GM12878 (cell line): ENCODE measurements at regions not wholly inside any gene's neighbourhood (a gene's known extent, or its start where the extent isn't known, plus 50 kb on each side); places are given as distances from the start of the nearest gene placed in this dataset.
"Not testable (repeated sequence)": the region's sequence is repeated elsewhere in the genome, so short reads cannot be mapped to it uniquely, and the experiment has no call there.

ENCODE experiments used
- ASH2L ChIP-seq: fragments of 300-600, 200-600 bp; sonication (generic); IDR thresholded peaks from 2 replicates; pipeline ENCODE4 v1.6.1; 2017; ENCODE audit warnings: low read depth, mild to moderate bottlenecking, borderline replicate concordance
- CREM ChIP-seq: IDR thresholded peaks from 2 replicates; pipeline ENCODE4 v1.6.1; 2014; ENCODE audit warnings: antibody characterized with exemption, low read depth
- EGR1 ChIP-seq, 2 experiments: IDR thresholded peaks; 1 replicate in 1 of 2; 2 replicates in 1 of 2; pipeline ENCODE4 v1.6.1; 2011 to 2012; ENCODE audit warnings: low read depth in 2 of 2, low read length in 2 of 2, borderline replicate concordance in 1 of 2, mild to moderate bottlenecking in 1 of 2, moderate library complexity in 1 of 2
- JUND ChIP-seq: IDR thresholded peaks from 2 replicates; pipeline ENCODE4 v1.6.1; 2012; ENCODE audit warnings: low read depth, mild to moderate bottlenecking, low read length, improper control_type of control experiment, moderate library complexity
- NFYA ChIP-seq: IDR thresholded peaks from 2 replicates; pipeline ENCODE4 v1.6.1; 2011; ENCODE audit warnings: low read depth, mild to moderate bottlenecking, low read length, improper control_type of control experiment, borderline replicate concordance
- NFYB ChIP-seq: IDR thresholded peaks from 2 replicates; pipeline ENCODE4 v1.6.1; 2011; ENCODE audit warnings: low read depth, mild to moderate bottlenecking, low read length, improper control_type of control experiment, moderate library complexity; ENCODE audit not compliant: insufficient read depth
- POLR2A ChIP-seq: IDR thresholded peaks from 2 replicates; pipeline ENCODE4 v1.6.1; 2011; ENCODE audit warnings: low read depth, mild to moderate bottlenecking, low read length
- RBBP5 ChIP-seq: fragments of 200-600 bp; sonication (generic); conservative IDR thresholded peaks from 2 replicates; pipeline ENCODE4 v1.6.1; 2016
- TAF1 ChIP-seq: IDR thresholded peaks from 2 replicates; pipeline ENCODE4 v1.6.1; 2011; ENCODE audit warnings: mild to moderate bottlenecking, low read depth, low read length, borderline replicate concordance
- TF ChIP-seq, protein P1 (sequence below): fragments of 450-650 bp; IDR thresholded peaks from 2 replicates; pipeline ENCODE4 v1.6.1; 2017; ENCODE audit warnings: mild to moderate bottlenecking
- TF ChIP-seq, protein P2 (sequence below), 3 experiments: IDR thresholded peaks in 2 of 3; conservative IDR thresholded peaks in 1 of 3; 2 replicates each; pipeline ENCODE4 v1.5.1; 2011; ENCODE audit warnings: low read depth in 3 of 3, low read length in 3 of 3, mild to moderate bottlenecking in 3 of 3, control low read depth in 2 of 3, moderate library complexity in 2 of 3, inconsistent platforms in 1 of 3, mixed read lengths in 1 of 3; ENCODE audit not compliant: control insufficient read depth in 2 of 3, insufficient read depth in 1 of 3; ENCODE audit errors: extremely low read depth in 1 of 3
- TF ChIP-seq, protein P3 (sequence below): fragments of 450-650 bp; IDR thresholded peaks from 2 replicates; pipeline ENCODE4 v1.6.1; 2016; ENCODE audit warnings: mild to moderate bottlenecking, moderate library complexity, borderline replicate concordance
- TF ChIP-seq, protein P4 (sequence below): fragments of 450-650 bp; formaldehyde crosslinking; IDR thresholded peaks from 2 replicates; pipeline ENCODE4 v1.4.0; 2022; ENCODE audit warnings: mild to moderate bottlenecking, moderate library complexity

DNA sequence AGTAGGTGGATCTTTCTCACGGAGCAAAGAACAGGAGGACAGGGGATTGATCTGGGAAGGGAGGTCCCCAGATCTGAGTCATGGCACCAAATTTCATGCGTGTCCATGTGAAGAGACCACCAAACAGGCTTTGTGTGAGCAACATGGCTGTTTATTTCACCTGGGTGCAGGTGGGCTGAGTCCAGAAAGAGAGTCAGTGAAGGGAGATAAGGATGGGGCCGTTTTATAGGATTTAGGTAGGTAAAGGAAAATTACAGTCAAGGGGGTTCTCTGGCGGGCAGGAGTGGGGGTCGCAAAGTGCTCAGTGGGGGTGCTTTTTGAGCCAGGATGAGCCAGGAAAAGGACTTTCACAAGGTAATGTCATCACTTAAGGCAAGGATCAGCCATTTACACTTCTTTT, 1480.5 kb upstream of the PRR20A start:
- not testable (repeated sequence) for TF ChIP-seq CREM; NFYB; JUND; POLR2A; ASH2L; TAF1; EGR1 (IDR thresholded peaks at IDR 0.05; ENCODE audit: borderline replicate concordance in 1 of 2, low read depth in 2 of 2, low read length in 2 of 2); NFYA; RBBP5
- TF ChIP-seq, protein P1, sequence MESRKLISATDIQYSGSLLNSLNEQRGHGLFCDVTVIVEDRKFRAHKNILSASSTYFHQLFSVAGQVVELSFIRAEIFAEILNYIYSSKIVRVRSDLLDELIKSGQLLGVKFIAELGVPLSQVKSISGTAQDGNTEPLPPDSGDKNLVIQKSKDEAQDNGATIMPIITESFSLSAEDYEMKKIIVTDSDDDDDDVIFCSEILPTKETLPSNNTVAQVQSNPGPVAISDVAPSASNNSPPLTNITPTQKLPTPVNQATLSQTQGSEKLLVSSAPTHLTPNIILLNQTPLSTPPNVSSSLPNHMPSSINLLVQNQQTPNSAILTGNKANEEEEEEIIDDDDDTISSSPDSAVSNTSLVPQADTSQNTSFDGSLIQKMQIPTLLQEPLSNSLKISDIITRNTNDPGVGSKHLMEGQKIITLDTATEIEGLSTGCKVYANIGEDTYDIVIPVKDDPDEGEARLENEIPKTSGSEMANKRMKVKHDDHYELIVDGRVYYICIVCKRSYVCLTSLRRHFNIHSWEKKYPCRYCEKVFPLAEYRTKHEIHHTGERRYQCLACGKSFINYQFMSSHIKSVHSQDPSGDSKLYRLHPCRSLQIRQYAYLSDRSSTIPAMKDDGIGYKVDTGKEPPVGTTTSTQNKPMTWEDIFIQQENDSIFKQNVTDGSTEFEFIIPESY, result not testable (repeated sequence)
- TF ChIP-seq, protein P2, sequence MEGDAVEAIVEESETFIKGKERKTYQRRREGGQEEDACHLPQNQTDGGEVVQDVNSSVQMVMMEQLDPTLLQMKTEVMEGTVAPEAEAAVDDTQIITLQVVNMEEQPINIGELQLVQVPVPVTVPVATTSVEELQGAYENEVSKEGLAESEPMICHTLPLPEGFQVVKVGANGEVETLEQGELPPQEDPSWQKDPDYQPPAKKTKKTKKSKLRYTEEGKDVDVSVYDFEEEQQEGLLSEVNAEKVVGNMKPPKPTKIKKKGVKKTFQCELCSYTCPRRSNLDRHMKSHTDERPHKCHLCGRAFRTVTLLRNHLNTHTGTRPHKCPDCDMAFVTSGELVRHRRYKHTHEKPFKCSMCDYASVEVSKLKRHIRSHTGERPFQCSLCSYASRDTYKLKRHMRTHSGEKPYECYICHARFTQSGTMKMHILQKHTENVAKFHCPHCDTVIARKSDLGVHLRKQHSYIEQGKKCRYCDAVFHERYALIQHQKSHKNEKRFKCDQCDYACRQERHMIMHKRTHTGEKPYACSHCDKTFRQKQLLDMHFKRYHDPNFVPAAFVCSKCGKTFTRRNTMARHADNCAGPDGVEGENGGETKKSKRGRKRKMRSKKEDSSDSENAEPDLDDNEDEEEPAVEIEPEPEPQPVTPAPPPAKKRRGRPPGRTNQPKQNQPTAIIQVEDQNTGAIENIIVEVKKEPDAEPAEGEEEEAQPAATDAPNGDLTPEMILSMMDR (IDR thresholded peaks at IDR 0.05 in 2 of 3, conservative IDR thresholded peaks at IDR 0.05 in 1 of 3; ENCODE audit: control insufficient read depth in 2 of 3, extremely low read depth in 1 of 3, insufficient read depth in 1 of 3, low read depth in 3 of 3, low read length in 3 of 3), result not testable (repeated sequence)
- TF ChIP-seq, protein P3, sequence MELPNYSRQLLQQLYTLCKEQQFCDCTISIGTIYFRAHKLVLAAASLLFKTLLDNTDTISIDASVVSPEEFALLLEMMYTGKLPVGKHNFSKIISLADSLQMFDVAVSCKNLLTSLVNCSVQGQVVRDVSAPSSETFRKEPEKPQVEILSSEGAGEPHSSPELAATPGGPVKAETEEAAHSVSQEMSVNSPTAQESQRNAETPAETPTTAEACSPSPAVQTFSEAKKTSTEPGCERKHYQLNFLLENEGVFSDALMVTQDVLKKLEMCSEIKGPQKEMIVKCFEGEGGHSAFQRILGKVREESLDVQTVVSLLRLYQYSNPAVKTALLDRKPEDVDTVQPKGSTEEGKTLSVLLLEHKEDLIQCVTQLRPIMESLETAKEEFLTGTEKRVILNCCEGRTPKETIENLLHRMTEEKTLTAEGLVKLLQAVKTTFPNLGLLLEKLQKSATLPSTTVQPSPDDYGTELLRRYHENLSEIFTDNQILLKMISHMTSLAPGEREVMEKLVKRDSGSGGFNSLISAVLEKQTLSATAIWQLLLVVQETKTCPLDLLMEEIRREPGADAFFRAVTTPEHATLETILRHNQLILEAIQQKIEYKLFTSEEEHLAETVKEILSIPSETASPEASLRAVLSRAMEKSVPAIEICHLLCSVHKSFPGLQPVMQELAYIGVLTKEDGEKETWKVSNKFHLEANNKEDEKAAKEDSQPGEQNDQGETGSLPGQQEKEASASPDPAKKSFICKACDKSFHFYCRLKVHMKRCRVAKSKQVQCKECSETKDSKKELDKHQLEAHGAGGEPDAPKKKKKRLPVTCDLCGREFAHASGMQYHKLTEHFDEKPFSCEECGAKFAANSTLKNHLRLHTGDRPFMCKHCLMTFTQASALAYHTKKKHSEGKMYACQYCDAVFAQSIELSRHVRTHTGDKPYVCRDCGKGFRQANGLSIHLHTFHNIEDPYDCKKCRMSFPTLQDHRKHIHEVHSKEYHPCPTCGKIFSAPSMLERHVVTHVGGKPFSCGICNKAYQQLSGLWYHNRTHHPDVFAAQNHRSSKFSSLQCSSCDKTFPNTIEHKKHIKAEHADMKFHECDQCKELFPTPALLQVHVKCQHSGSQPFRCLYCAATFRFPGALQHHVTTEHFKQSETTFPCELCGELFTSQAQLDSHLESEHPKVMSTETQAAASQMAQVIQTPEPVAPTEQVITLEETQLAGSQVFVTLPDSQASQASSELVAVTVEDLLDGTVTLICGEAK, result not testable (repeated sequence)
- TF ChIP-seq, protein P4, sequence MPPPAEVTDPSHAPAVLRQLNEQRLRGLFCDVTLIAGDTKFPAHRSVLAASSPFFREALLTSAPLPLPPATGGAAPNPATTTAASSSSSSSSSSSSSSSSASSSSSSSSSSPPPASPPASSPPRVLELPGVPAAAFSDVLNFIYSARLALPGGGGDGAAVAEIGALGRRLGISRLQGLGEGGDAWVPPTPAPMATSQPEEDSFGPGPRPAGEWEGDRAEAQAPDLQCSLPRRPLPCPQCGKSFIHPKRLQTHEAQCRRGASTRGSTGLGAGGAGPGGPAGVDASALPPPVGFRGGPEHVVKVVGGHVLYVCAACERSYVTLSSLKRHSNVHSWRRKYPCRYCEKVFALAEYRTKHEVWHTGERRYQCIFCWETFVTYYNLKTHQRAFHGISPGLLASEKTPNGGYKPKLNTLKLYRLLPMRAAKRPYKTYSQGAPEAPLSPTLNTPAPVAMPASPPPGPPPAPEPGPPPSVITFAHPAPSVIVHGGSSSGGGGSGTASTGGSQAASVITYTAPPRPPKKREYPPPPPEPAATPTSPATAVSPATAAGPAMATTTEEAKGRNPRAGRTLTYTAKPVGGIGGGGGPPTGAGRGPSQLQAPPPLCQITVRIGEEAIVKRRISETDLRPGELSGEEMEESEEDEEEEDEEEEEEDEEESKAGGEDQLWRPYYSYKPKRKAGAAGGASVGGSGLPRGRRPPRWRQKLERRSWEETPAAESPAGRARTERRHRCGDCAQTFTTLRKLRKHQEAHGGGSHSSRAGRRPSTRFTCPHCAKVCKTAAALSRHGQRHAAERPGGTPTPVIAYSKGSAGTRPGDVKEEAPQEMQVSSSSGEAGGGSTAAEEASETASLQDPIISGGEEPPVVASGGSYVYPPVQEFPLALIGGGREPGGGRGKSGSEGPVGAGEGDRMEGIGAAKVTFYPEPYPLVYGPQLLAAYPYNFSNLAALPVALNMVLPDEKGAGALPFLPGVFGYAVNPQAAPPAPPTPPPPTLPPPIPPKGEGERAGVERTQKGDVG, result not testable (repeated sequence)
